ENCODE measurements at regions not wholly inside any gene's neighbourhood (a gene's known extent, or its start where the extent isn't known, plus 50 kb on each side); places are given as distances from the start of the nearest gene placed in this dataset.

- no peak overlapping the region for H3K4me3 Mint-ChIP-seq
- H3K27ac Mint-ChIP-seq = no peak overlapping the region
- no peaks in the 10 kb centered on the region for H3K27me3 ChIP-seq (ENCODE audit: insufficient read depth)
Measured at GRCh38 chr3:17949101-17949500, 206.7 kb upstream of the TBC1D5 start.

GRCh38 chr3:17947833-17948232 is 205.4 kb upstream of the TBC1D5 start:
- Mint-ChIP-seq H3K27ac (no peak overlapping the region), H3K4me3 (no peak overlapping the region), H3K4me1 (peaks cover 10% of the 10 kb centered on the region), H3K27me3 (ENCODE audit: insufficient read depth, low read depth, poor library complexity) (peaks cover 2% of the 10 kb centered on the region), H3K36me3 (ENCODE audit: low read depth) (no peaks in the 10 kb centered on the region), H3K9me3 (no peaks in the 10 kb centered on the region; the same call in 2 of the 3 replicates)
- no peak for DNase-seq (ENCODE audit: low spot score)
- no peaks in the 10 kb centered on the region for H3K27me3 ChIP-seq (ENCODE audit: insufficient read depth)
- no peaks in the 10 kb centered on the region for H3F3A ChIP-seq (replicated peaks; ENCODE audit: low read depth)
- peaks cover 8% of the 10 kb centered on the region; the same call in 1 of the 2 replicates for H3K9me2 ChIP-seq (ENCODE audit: insufficient read depth)
- ATAC-seq = no peak
- H3K27ac ChIP-seq (ENCODE audit: low read depth) = no peak overlapping the region
- H4K20me1 ChIP-seq (replicated peaks; ENCODE audit: insufficient read depth) = peaks cover 6% of the 10 kb centered on the region; the same call in 1 of the 2 replicates
- no peak overlapping the region for H2AFZ ChIP-seq
- no peaks in the 10 kb centered on the region for H3K79me2 ChIP-seq (replicated peaks; ENCODE audit: insufficient read depth)
- H3K4me3 ChIP-seq = no peak overlapping the region
- no peak overlapping the region for H3K4me2 ChIP-seq
- H3K4me1 ChIP-seq (ENCODE audit: insufficient read depth) = peaks cover 7% of the 10 kb centered on the region; the same call in 1 of the 2 replicates
- no peak for TF ChIP-seq POLR2AphosphoS5 (IDR thresholded peaks at IDR 0.05; ENCODE audit: low read depth)
- H3K36me3 ChIP-seq (ENCODE audit: insufficient read depth) = no peaks in the 10 kb centered on the region

More at GRCh38 chr3:17949101-17949500, 206.7 kb upstream of the TBC1D5 start:
- no peaks in the 10 kb centered on the region for H3K79me2 ChIP-seq (replicated peaks; ENCODE audit: insufficient read depth)
- peaks cover 7% of the 10 kb centered on the region; the same call in 1 of the 2 replicates for H3K4me1 ChIP-seq (ENCODE audit: insufficient read depth)
- Mint-ChIP-seq H3K4me1 (peaks cover 10% of the 10 kb centered on the region), H3K27me3 (ENCODE audit: insufficient read depth, low read depth, poor library complexity) (peaks cover 2% of the 10 kb centered on the region), H3K36me3 (ENCODE audit: low read depth) (no peaks in the 10 kb centered on the region), H3K9me3 (no peaks in the 10 kb centered on the region; the same call in 2 of the 3 replicates)
- H3K27ac ChIP-seq (ENCODE audit: low read depth) = no peak overlapping the region
- no peak overlapping the region for H3K4me2 ChIP-seq
- H3K9me2 ChIP-seq (ENCODE audit: insufficient read depth) = peaks cover 8% of the 10 kb centered on the region; the same call in 1 of the 2 replicates
- H2AFZ ChIP-seq = no peak overlapping the region
- no peak overlapping the region for H3K4me3 ChIP-seq
- TF ChIP-seq EZH2 (IDR thresholded peaks at IDR 0.05; ENCODE audit: low read depth, unreplicated experiment) (no peak), EZH2phosphoT487 (IDR thresholded peaks at IDR 0.05; ENCODE audit: unreplicated experiment) (no peak), NANOG (IDR thresholded peaks at IDR 0.05; ENCODE audit: borderline replicate concordance) (no peak), ZNF114 (CRISPR knock-in tag; IDR thresholded peaks at IDR 0.05) (no peak), STAT1 (IDR thresholded peaks at IDR 0.05; ENCODE audit: unreplicated experiment) (no peak)
- peaks cover 6% of the 10 kb centered on the region; the same call in 1 of the 2 replicates for H4K20me1 ChIP-seq (replicated peaks; ENCODE audit: insufficient read depth)
- no peaks in the 10 kb centered on the region for H3K36me3 ChIP-seq (ENCODE audit: insufficient read depth)
- DNase-seq (ENCODE audit: low spot score) (no peak), ATAC-seq (no peak)
- no peaks in the 10 kb centered on the region for H3F3A ChIP-seq (replicated peaks; ENCODE audit: low read depth)

DNA sequence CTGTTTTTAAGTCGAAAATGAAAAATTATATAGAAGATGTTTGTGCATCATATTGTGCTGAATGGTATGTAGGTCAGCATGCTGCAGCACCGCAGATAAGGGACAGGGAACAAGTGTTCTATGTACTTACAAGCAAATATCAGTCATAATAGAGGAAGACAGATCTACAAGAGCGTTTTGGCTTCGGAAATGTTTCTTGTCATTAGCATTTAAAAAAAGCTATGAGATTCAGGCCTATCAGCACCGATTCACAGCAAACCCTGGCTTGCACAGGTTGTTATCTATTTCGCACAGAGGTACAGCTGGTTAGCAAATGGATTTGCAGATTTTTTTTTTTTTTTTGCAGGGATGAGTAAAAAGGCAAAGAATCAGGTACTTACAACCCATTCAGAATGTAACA is 204.2 kb upstream of the TBC1D5 start:
- H3K79me2 ChIP-seq (replicated peaks; ENCODE audit: insufficient read depth) = no peaks in the 10 kb centered on the region
- H3K4me3 ChIP-seq = no peak overlapping the region
- 0 out of 2 replicates have a peak, but pooled peaks cover 6% of the 10 kb centered on the region for H4K20me1 ChIP-seq (replicated peaks; ENCODE audit: insufficient read depth)
- H3K36me3 ChIP-seq (ENCODE audit: insufficient read depth) = no peaks in the 10 kb centered on the region
- H3K4me3 Mint-ChIP-seq = no peak overlapping the region
- no peak overlapping the region for H3K27ac Mint-ChIP-seq
- peaks cover 8% of the 10 kb centered on the region; the same call in 1 of the 2 replicates for H3K9me2 ChIP-seq (ENCODE audit: insufficient read depth)
- peaks cover 10% of the 10 kb centered on the region for H3K4me1 Mint-ChIP-seq
- no peak for ATAC-seq
- no peak overlapping the region for H3K4me2 ChIP-seq
- DNase-seq (ENCODE audit: low spot score) = no peak
- H3K27me3 ChIP-seq (ENCODE audit: insufficient read depth) = no peaks in the 10 kb centered on the region
- H3K27ac ChIP-seq (ENCODE audit: low read depth) = no peak overlapping the region
- H3F3A ChIP-seq (replicated peaks; ENCODE audit: low read depth) = no peaks in the 10 kb centered on the region
- no peak overlapping the region for H2AFZ ChIP-seq
- peaks cover 7% of the 10 kb centered on the region; the same call in 1 of the 2 replicates for H3K4me1 ChIP-seq (ENCODE audit: insufficient read depth)
- peaks cover under 1% of the 10 kb centered on the region for H3K27me3 Mint-ChIP-seq (ENCODE audit: insufficient read depth, low read depth, poor library complexity)
- H3K9me3 Mint-ChIP-seq = no peaks in the 10 kb centered on the region
- no peaks in the 10 kb centered on the region for H3K36me3 Mint-ChIP-seq (ENCODE audit: low read depth)
- TF ChIP-seq POLR2AphosphoS5 (IDR thresholded peaks at IDR 0.05; ENCODE audit: low read depth) (no peak), STAT1 (IDR thresholded peaks at IDR 0.05; ENCODE audit: unreplicated experiment) (no peak), EZH2 (IDR thresholded peaks at IDR 0.05; ENCODE audit: low read depth, unreplicated experiment) (no peak), ZNF331 (CRISPR knock-in tag; IDR thresholded peaks at IDR 0.05; ENCODE audit: low read depth) (no peak), NANOG (IDR thresholded peaks at IDR 0.05; ENCODE audit: borderline replicate concordance) (no peak), ETS1 (IDR thresholded peaks at IDR 0.05) (no peak), JUNB (IDR thresholded peaks at IDR 0.05; ENCODE audit: unreplicated experiment) (no peak), ZNF462 (CRISPR knock-in tag; IDR thresholded peaks at IDR 0.05) (no peak)
